HG03432 (cell line): ENCODE measurements at regions not wholly inside any gene's neighbourhood (a gene's known extent, or its start where the extent isn't known, plus 50 kb on each side); places are given as distances from the start of the nearest gene placed in this dataset.

Experiments used
- ATAC-seq: cut with Tn5 transposase; IDR thresholded peaks from one replicate; pipeline ENCODE4 v1.9.1; 2021; ENCODE audit warnings: mild to moderate bottlenecking, moderate library complexity; ENCODE audit not compliant: unreplicated experiment

- no peak for ATAC-seq
These were observed 77.2 kb upstream of the STK17B start for GRCh38 chr2:196248467-196249094.

GRCh38 chr2:196249171-196249570 lies 77.8 kb upstream of the STK17B start:
- ATAC-seq = no peak

- peak; percentile 79 for ATAC-seq
These were observed 78.5 kb upstream of the STK17B start for GRCh38 chr2:196249860-196250259.

- ATAC-seq = no peak
These were observed 79.8 kb upstream of the STK17B start for GRCh38 chr2:196251132-196251531.

GRCh38 chr2:196252408-196253115 lies 81.2 kb upstream of the STK17B start:
- ATAC-seq = no peak

- ATAC-seq = no peak
These were observed 81.7 kb upstream of the STK17B start for GRCh38 chr2:196253116-196253480.

- ATAC-seq = no peak
These were observed 85.2 kb upstream of the STK17B start for GRCh38 chr2:196256585-196256984.

GRCh38 chr2:196257086-196257485 lies 85.7 kb upstream of the STK17B start:
- ATAC-seq = no peak

GRCh38 chr2:196258407-196258806 lies 87.0 kb upstream of the STK17B start:
- no peak for ATAC-seq

- no peak for ATAC-seq
These were observed 88.4 kb upstream of the STK17B start for GRCh38 chr2:196259507-196260481.

GRCh38 chr2:196260546-196260945 lies 89.2 kb upstream of the STK17B start:
- no peak for ATAC-seq

GRCh38 chr2:196262606-196263005 lies 91.2 kb upstream of the STK17B start:
- ATAC-seq = no peak

GRCh38 chr2:196263181-196263747 lies 91.9 kb upstream of the STK17B start:
- peak; percentile 96 for ATAC-seq

GRCh38 chr2:196266351-196266750 lies 95.0 kb upstream of the STK17B start:
- ATAC-seq = no peak

GRCh38 chr2:196266855-196267254 lies 95.5 kb upstream of the STK17B start:
- no peak for ATAC-seq

GRCh38 chr2:196268025-196268424 lies 96.6 kb upstream of the STK17B start:
- ATAC-seq = no peak

- peak; percentile 52 for ATAC-seq
These were observed 97.4 kb upstream of the STK17B start for GRCh38 chr2:196268538-196269338.

GRCh38 chr2:196271795-196272194 lies 100.4 kb upstream of the STK17B start:
- ATAC-seq = no peak

- peak; percentile 60 for ATAC-seq
These were observed 103.0 kb upstream of the STK17B start for GRCh38 chr2:196274387-196274809.

- peak; percentile 43 for ATAC-seq
These were observed 104.4 kb upstream of the STK17B start for GRCh38 chr2:196275646-196276352.
